HEK293 (cell line): ENCODE measurements at regions not wholly inside any gene's neighbourhood (a gene's known extent, or its start where the extent isn't known, plus 50 kb on each side); places are given as distances from the start of the nearest gene placed in this dataset.

Source experiments
- HIC1 ChIP-seq: fragments of 450-650 bp; formaldehyde crosslinking; IDR thresholded peaks from 2 replicates; pipeline ENCODE4 v1.5.1; 2016; ENCODE audit warnings: missing biosample characterization, missing genetic modification characterization
- KLF1 ChIP-seq: fragments of 450-650 bp; formaldehyde crosslinking; IDR thresholded peaks from 2 replicates; pipeline ENCODE4 v1.5.1; 2016; ENCODE audit warnings: missing biosample characterization, missing genetic modification characterization
- KLF17 ChIP-seq: fragments of 450-650 bp; formaldehyde crosslinking; IDR thresholded peaks from 2 replicates; pipeline ENCODE4 v1.5.1; 2016; ENCODE audit warnings: missing biosample characterization, missing genetic modification characterization
- MYNN ChIP-seq: fragments of 450-650 bp; formaldehyde crosslinking; IDR thresholded peaks from 2 replicates; pipeline ENCODE4 v1.5.1; 2016; ENCODE audit warnings: missing biosample characterization, missing genetic modification characterization, borderline replicate concordance
- PATZ1 ChIP-seq: fragments of 450-650 bp; formaldehyde crosslinking; IDR thresholded peaks from 2 replicates; pipeline ENCODE4 v1.5.1; 2016; ENCODE audit warnings: missing biosample characterization, missing genetic modification characterization
- SP2 ChIP-seq: fragments of 450-650 bp; formaldehyde crosslinking; IDR thresholded peaks from 2 replicates; pipeline ENCODE4 v1.5.1; 2016; ENCODE audit warnings: missing biosample characterization, missing genetic modification characterization
- ZBTB49 ChIP-seq: fragments of 450-650 bp; formaldehyde crosslinking; IDR thresholded peaks from 2 replicates; pipeline ENCODE4 v1.5.1; 2016; ENCODE audit warnings: missing biosample characterization, missing genetic modification characterization, low read depth
- ZBTB7A ChIP-seq: fragments of 450-650 bp; formaldehyde crosslinking; IDR thresholded peaks from 2 replicates; pipeline ENCODE4 v1.5.1; 2016; ENCODE audit warnings: low read depth, missing biosample characterization, missing genetic modification characterization
- ZEB2 ChIP-seq: fragments of 450-650 bp; formaldehyde crosslinking; IDR thresholded peaks from 2 replicates; pipeline ENCODE4 v1.5.1; 2016; ENCODE audit warnings: missing biosample characterization, missing genetic modification characterization
- ZNF155 ChIP-seq: fragments of 450-650 bp; formaldehyde crosslinking; IDR thresholded peaks from 2 replicates; pipeline ENCODE4 v1.5.1; 2016; ENCODE audit warnings: missing biosample characterization, missing genetic modification characterization
- ZNF202 ChIP-seq: fragments of 450-650 bp; formaldehyde crosslinking; IDR thresholded peaks from 2 replicates; pipeline ENCODE4 v1.5.1; 2016; ENCODE audit warnings: missing biosample characterization, missing genetic modification characterization, borderline replicate concordance
- ZNF366 ChIP-seq: fragments of 450-650 bp; formaldehyde crosslinking; conservative IDR thresholded peaks from 2 replicates; pipeline ENCODE4 v1.5.1; 2016; ENCODE audit warnings: missing biosample characterization, missing genetic modification characterization
- ZNF391 ChIP-seq: fragments of 450-650 bp; formaldehyde crosslinking; IDR thresholded peaks from 2 replicates; pipeline ENCODE4 v1.5.1; 2016; ENCODE audit warnings: low read depth, missing biosample characterization, missing genetic modification characterization, borderline replicate concordance
- ZNF433 ChIP-seq: fragments of 450-650 bp; formaldehyde crosslinking; IDR thresholded peaks from 2 replicates; pipeline ENCODE4 v1.5.1; 2016; ENCODE audit warnings: missing biosample characterization, missing genetic modification characterization, low read depth
- ZNF530 ChIP-seq: fragments of 450-650 bp; formaldehyde crosslinking; IDR thresholded peaks from 2 replicates; pipeline ENCODE4 v1.5.1; 2016; ENCODE audit warnings: low read depth, missing biosample characterization, missing genetic modification characterization
- ZNF549 ChIP-seq: fragments of 450-650 bp; IDR thresholded peaks from 2 replicates; pipeline ENCODE4 v1.5.1; 2018; ENCODE audit warnings: missing biosample characterization, missing genetic modification characterization, mild to moderate bottlenecking, inconsistent platforms, moderate library complexity
- ZNF596 ChIP-seq: fragments of 450-650 bp; IDR thresholded peaks from 2 replicates; pipeline ENCODE4 v1.5.0; 2018; ENCODE audit warnings: missing biosample characterization, mild to moderate bottlenecking, missing genetic modification characterization, moderate library complexity
- ZNF776 ChIP-seq: fragments of 450-650 bp; formaldehyde crosslinking; IDR thresholded peaks from 2 replicates; pipeline ENCODE4 v1.5.0; 2017; ENCODE audit warnings: missing biosample characterization, missing genetic modification characterization, borderline replicate concordance
- ZNF843 ChIP-seq: fragments of 450-650 bp; formaldehyde crosslinking; IDR thresholded peaks from 2 replicates; pipeline ENCODE4 v1.5.1; 2016; ENCODE audit warnings: missing biosample characterization, missing genetic modification characterization
- TF ChIP-seq, protein P1 (sequence below): fragments of 450-650 bp; formaldehyde crosslinking; IDR thresholded peaks from 2 replicates; pipeline ENCODE4 v1.5.1; 2017; ENCODE audit warnings: missing biosample characterization, missing genetic modification characterization
- TF ChIP-seq, protein P2 (sequence below): fragments of 450-650 bp; formaldehyde crosslinking; IDR thresholded peaks from 2 replicates; pipeline ENCODE4 v1.5.1; 2016; ENCODE audit warnings: missing biosample characterization, missing genetic modification characterization, borderline replicate concordance
- TF ChIP-seq, protein P3 (sequence below): fragments of 450-650 bp; formaldehyde crosslinking; IDR thresholded peaks from 2 replicates; pipeline ENCODE4 v1.5.1; 2016; ENCODE audit warnings: missing biosample characterization, missing genetic modification characterization

DNA sequence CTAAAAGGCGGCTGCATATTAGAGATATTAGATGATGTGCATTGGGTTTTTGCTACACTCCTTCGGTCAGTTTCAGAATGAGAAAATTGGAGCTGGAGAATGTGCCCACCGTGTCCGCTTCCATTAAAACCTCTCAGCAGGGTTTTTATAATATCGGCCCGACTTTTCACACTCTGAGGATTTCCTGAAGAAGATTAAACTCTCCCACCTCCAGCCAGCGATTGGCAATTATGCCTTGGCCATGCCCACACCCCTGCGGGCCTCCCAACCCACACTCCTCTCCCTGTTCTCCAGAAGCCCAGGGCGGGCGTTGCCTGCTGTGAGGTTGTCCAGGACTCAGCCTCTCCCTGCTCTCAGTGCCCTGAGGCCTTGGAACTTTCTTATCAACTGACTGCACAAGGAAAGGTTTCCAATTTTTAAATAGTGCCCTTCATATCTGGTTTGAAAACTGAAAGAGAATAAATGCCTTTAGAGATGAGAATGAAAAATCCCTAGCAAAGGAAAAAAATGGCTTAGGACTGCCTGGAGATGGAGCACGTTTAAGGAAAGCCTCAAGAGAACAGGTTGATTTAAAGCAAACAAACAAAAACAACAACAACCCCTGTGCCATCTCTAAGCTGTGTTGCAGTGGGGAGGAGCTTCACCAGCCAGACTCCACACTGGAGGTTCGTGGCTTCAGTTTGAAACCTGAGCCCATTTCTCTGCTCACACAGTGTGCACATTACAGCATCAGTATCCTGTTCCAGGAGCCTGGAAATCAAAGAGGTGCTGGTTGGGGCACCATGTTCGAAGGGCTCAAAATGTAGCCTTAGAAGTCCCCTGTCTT is 292.9 kb downstream of the NSG2 start (continued):
- TF ChIP-seq KLF17 (tag by site-specific recombination) (peak; percentile 53; the same call in 1 of the 2 replicates), HIC1 (tag by site-specific recombination) (peak; percentile 56; the same call in 1 of the 2 replicates), ZNF776 (no peak), ZNF155 (tag by site-specific recombination) (no peak), ZNF202 (tag by site-specific recombination) (no peak), ZBTB49 (tag by site-specific recombination) (no peak), ZNF596 (tag by site-specific recombination) (no peak), ZNF433 (tag by site-specific recombination) (no peak), ZNF391 (tag by site-specific recombination) (no peak), ZNF843 (tag by site-specific recombination) (no peak), PATZ1 (tag by site-specific recombination) (0 out of 2 replicates have a peak, but pooled peaks have one; percentile 31), ZNF530 (tag by site-specific recombination) (no peak), ZEB2 (tag by site-specific recombination) (no peak), SP2 (tag by site-specific recombination) (peak; percentile 58), ZNF366 (tag by site-specific recombination) (peak; percentile 39), ZBTB7A (no peak), KLF1 (tag by site-specific recombination) (peak; percentile 74), ZNF549 (tag by site-specific recombination) (no peak), MYNN (no peak)
- TF ChIP-seq, protein P1, sequence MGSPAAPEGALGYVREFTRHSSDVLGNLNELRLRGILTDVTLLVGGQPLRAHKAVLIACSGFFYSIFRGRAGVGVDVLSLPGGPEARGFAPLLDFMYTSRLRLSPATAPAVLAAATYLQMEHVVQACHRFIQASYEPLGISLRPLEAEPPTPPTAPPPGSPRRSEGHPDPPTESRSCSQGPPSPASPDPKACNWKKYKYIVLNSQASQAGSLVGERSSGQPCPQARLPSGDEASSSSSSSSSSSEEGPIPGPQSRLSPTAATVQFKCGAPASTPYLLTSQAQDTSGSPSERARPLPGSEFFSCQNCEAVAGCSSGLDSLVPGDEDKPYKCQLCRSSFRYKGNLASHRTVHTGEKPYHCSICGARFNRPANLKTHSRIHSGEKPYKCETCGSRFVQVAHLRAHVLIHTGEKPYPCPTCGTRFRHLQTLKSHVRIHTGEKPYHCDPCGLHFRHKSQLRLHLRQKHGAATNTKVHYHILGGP (tag by site-specific recombination), result no peak
- TF ChIP-seq, protein P2, sequence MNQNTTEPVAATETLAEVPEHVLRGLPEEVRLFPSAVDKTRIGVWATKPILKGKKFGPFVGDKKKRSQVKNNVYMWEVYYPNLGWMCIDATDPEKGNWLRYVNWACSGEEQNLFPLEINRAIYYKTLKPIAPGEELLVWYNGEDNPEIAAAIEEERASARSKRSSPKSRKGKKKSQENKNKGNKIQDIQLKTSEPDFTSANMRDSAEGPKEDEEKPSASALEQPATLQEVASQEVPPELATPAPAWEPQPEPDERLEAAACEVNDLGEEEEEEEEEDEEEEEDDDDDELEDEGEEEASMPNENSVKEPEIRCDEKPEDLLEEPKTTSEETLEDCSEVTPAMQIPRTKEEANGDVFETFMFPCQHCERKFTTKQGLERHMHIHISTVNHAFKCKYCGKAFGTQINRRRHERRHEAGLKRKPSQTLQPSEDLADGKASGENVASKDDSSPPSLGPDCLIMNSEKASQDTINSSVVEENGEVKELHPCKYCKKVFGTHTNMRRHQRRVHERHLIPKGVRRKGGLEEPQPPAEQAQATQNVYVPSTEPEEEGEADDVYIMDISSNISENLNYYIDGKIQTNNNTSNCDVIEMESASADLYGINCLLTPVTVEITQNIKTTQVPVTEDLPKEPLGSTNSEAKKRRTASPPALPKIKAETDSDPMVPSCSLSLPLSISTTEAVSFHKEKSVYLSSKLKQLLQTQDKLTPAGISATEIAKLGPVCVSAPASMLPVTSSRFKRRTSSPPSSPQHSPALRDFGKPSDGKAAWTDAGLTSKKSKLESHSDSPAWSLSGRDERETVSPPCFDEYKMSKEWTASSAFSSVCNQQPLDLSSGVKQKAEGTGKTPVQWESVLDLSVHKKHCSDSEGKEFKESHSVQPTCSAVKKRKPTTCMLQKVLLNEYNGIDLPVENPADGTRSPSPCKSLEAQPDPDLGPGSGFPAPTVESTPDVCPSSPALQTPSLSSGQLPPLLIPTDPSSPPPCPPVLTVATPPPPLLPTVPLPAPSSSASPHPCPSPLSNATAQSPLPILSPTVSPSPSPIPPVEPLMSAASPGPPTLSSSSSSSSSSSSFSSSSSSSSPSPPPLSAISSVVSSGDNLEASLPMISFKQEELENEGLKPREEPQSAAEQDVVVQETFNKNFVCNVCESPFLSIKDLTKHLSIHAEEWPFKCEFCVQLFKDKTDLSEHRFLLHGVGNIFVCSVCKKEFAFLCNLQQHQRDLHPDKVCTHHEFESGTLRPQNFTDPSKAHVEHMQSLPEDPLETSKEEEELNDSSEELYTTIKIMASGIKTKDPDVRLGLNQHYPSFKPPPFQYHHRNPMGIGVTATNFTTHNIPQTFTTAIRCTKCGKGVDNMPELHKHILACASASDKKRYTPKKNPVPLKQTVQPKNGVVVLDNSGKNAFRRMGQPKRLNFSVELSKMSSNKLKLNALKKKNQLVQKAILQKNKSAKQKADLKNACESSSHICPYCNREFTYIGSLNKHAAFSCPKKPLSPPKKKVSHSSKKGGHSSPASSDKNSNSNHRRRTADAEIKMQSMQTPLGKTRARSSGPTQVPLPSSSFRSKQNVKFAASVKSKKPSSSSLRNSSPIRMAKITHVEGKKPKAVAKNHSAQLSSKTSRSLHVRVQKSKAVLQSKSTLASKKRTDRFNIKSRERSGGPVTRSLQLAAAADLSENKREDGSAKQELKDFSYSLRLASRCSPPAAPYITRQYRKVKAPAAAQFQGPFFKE (tag by site-specific recombination), result no peak
- TF ChIP-seq, protein P3, sequence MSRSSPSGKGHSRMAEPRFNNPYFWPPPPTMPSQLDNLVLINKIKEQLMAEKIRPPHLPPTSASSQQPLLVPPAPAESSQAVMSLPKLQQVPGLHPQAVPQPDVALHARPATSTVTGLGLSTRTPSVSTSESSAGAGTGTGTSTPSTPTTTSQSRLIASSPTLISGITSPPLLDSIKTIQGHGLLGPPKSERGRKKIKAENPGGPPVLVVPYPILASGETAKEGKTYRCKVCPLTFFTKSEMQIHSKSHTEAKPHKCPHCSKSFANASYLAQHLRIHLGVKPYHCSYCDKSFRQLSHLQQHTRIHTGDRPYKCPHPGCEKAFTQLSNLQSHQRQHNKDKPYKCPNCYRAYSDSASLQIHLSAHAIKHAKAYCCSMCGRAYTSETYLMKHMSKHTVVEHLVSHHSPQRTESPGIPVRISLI (tag by site-specific recombination), result no peak
